ENCODE measurements at regions not wholly inside any gene's neighbourhood (a gene's known extent, or its start where the extent isn't known, plus 50 kb on each side); places are given as distances from the start of the nearest gene placed in this dataset.

GRCh38 chr7:21071561-21072501, 285.1 kb upstream of the SP8 start:
- Histone ChIP-seq H3K36me3 (replicated peaks in 1 of 2; ENCODE audit: insufficient read depth in 1 of 2, low read depth in 2 of 2) (no peaks in the 10 kb centered on the region), H3K4me3 (no peak overlapping the region), H3K9me3 (no peaks in the 10 kb centered on the region), H3K27ac (no peak overlapping the region), H3K4me1 (no peaks in the 10 kb centered on the region), H3K27me3 (no peaks in the 10 kb centered on the region)
- DNase-seq, result no peak
- intact Hi-C loops (cut with DNase I), result no loop called here
- WGBS, 2 donors, result 58 to 64% methylated on average over 3 of the region's 3 CpGs
- no peak for ATAC-seq
- TF ChIP-seq POLR2A (IDR thresholded peaks at IDR 0.05), result no peak
- TF ChIP-seq CTCF (IDR thresholded peaks at IDR 0.05), result no peak

- Histone ChIP-seq H3K36me3 (replicated peaks in 1 of 2; ENCODE audit: insufficient read depth in 1 of 2, low read depth in 2 of 2) (no peaks in the 10 kb centered on the region), H3K4me3 (no peak overlapping the region), H3K4me1 (no peaks in the 10 kb centered on the region), H3K9me3 (no peaks in the 10 kb centered on the region), H3K27ac (no peak overlapping the region), H3K27me3 (no peaks in the 10 kb centered on the region)
- TF ChIP-seq POLR2A (IDR thresholded peaks at IDR 0.05) (no peak), CTCF (IDR thresholded peaks at IDR 0.05) (no peak)
- intact Hi-C loops (cut with DNase I), result no loop called here
- no peak for ATAC-seq
- 40 to 48% methylated on average over 5 of the region's 5 CpGs for WGBS, 2 donors
- DNase-seq, result no peak
Measured at GRCh38 chr7:21076054-21076453, 289.4 kb upstream of the SP8 start.

DNA sequence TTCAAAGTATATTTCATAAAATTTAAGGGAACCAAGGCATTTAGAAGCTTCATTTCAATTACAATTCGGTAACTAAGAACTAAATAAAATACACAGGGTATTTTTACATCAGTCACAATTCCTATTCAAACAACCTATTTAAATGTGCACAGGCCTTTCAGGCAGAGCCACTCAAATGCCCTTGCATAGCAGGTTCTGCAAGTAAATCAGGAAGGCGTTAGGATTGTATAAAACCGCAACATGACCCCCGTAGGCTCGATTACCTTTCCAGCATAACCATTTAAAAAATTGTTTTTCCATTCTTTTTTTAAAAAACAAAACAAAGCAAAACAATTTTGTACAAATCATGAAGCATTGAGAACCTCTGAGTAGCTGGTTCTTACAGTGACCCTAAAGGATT, 289.9 kb upstream of the SP8 start:
- intact Hi-C loops (cut with DNase I), result no loop called here
- 32 to 33% methylated on average over 5 of the region's 5 CpGs for WGBS, 2 donors
- no peaks in the 10 kb centered on the region for H3K36me3 ChIP-seq (replicated peaks in 1 of 2; ENCODE audit: insufficient read depth in 1 of 2, low read depth in 2 of 2)

DNA sequence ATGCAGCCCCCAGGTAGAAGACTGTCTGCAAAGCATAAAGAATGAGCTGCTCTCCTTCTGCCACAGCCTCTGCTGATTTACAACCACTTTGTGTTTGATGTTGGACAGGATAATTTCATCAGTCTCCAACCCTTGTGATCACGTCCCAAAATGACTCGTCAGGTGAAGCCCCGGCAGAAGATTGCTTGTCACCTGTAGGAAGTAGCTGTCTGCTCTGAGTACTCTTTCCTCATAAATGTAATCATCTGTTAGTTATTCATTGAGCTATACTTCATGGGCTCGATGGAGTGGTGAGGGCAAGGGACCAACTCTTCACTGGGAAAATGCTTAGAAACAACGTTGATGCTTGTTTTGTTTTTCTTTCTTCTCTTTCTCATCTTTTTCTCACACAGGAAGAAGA, 290.9 kb upstream of the SP8 start:
- DNase-seq (no peak), ATAC-seq (no peak)
- Histone ChIP-seq H3K4me1 (no peaks in the 10 kb centered on the region), H3K9me3 (no peaks in the 10 kb centered on the region), H3K4me3 (no peak overlapping the region), H3K27me3 (no peaks in the 10 kb centered on the region), H3K27ac (no peak overlapping the region), H3K36me3 (replicated peaks in 1 of 2; ENCODE audit: insufficient read depth in 1 of 2, low read depth in 2 of 2) (no peaks in the 10 kb centered on the region)
- intact Hi-C loops (cut with DNase I), result no loop called here
- WGBS, 2 donors, result 67 to 70% methylated on average over 5 of the region's 5 CpGs
- TF ChIP-seq POLR2A (IDR thresholded peaks at IDR 0.05), result no peak
- TF ChIP-seq CTCF (IDR thresholded peaks at IDR 0.05), result no peak

More for the DNA sequence above, 289.9 kb upstream of the SP8 start:
- Histone ChIP-seq H3K4me1 (no peaks in the 10 kb centered on the region), H3K4me3 (no peak overlapping the region), H3K27ac (no peak overlapping the region), H3K9me3 (no peaks in the 10 kb centered on the region), H3K27me3 (no peaks in the 10 kb centered on the region)
- ATAC-seq, result no peak
- no peak for DNase-seq
- TF ChIP-seq CTCF (IDR thresholded peaks at IDR 0.05) (no peak), POLR2A (IDR thresholded peaks at IDR 0.05) (no peak)

GRCh38 chr7:21084286-21084685, 297.6 kb upstream of the SP8 start:
- WGBS, 2 donors, result 81 to 83% methylated on average over 7 of the region's 7 CpGs
- no peak for ATAC-seq

More at GRCh38 chr7:21084286-21084685, 297.6 kb upstream of the SP8 start:
- TF ChIP-seq POLR2A (IDR thresholded peaks at IDR 0.05) (no peak), CTCF (IDR thresholded peaks at IDR 0.05) (no peak)
- no peaks in the 10 kb centered on the region for H3K9me3 ChIP-seq
- no peak for DNase-seq
- no peak overlapping the region for H3K27ac ChIP-seq
- intact Hi-C loops (cut with DNase I), result no loop called here
- H3K4me1 ChIP-seq, result peaks cover 6% of the 10 kb centered on the region
- H3K36me3 ChIP-seq (replicated peaks in 1 of 2; ENCODE audit: insufficient read depth in 1 of 2, low read depth in 2 of 2), result no peaks in the 10 kb centered on the region
- H3K27me3 ChIP-seq, result no peaks in the 10 kb centered on the region
- no peak overlapping the region for H3K4me3 ChIP-seq
